Calu3 (cell line): ENCODE measurements at regions not wholly inside any gene's neighbourhood (a gene's known extent, or its start where the extent isn't known, plus 50 kb on each side); places are given as distances from the start of the nearest gene placed in this dataset.

Source experiments
- BruUV-seq: library from RNA; stranded (reverse); fragments of 400-500 nt; replicated peaks from 2 replicates; lab custom pipeline; 2021; lab: Mats Ljungman, UMichigan
- CTCF ChIA-PET: fragments of 300-600 bp; sonication (Branson Sonifier 250); formaldehyde crosslinking; loops from one replicate; lab custom pipeline; 2022; ENCODE audit warnings: antibody characterized with exemption; lab: Charles Lee
- DNase-seq: peaks from one replicate; pipeline ENCODE4 v3.0.0; 2022
- H3K27ac Mint-ChIP-seq: one replicate; pipeline ENCODE4 v1.8.0; 2022; ENCODE audit warnings: mixed read lengths; ENCODE audit not compliant: unreplicated experiment
- H3K27me3 Mint-ChIP-seq: one replicate; pipeline ENCODE4 v1.8.0; 2022; ENCODE audit warnings: mixed read lengths; ENCODE audit not compliant: unreplicated experiment
- H3K36me3 Mint-ChIP-seq: one replicate; pipeline ENCODE4 v1.8.0; 2022; ENCODE audit warnings: mild to moderate bottlenecking, moderate library complexity, mixed read lengths; ENCODE audit not compliant: insufficient read depth, unreplicated experiment
- H3K4me1 Mint-ChIP-seq: one replicate; pipeline ENCODE4 v1.8.0; 2022; ENCODE audit warnings: mild to moderate bottlenecking, low read depth, mixed read lengths; ENCODE audit not compliant: unreplicated experiment
- H3K4me3 Mint-ChIP-seq: one replicate; pipeline ENCODE4 v1.8.0; 2022; ENCODE audit warnings: mild to moderate bottlenecking, low read depth, moderate library complexity, mixed read lengths; ENCODE audit not compliant: unreplicated experiment
- H3K9me3 Mint-ChIP-seq: one replicate; pipeline ENCODE4 v1.8.0; 2022; ENCODE audit warnings: low read depth, mixed read lengths; ENCODE audit not compliant: unreplicated experiment
- CTCF ChIP-seq: fragments of 200-600 bp; IDR thresholded peaks from one replicate; pipeline ENCODE4 v1.8.0; 2022; ENCODE audit warnings: antibody characterized with exemption; ENCODE audit not compliant: unreplicated experiment
- intact Hi-C: fragments of 100-400 bp; cut with micrococcal nuclease; formaldehyde crosslinking; loops from one replicate; pipeline ENCODE4 v1.10.0; 2022; ENCODE audit not compliant: unreplicated experiment

GRCh38 chr5:90287036-90287435 is 122.5 kb downstream of the CETN3 start:
- Mint-ChIP-seq H3K36me3 (no peaks in the 10 kb centered on the region), H3K4me3 (no peak overlapping the region), H3K9me3 (no peaks in the 10 kb centered on the region), H3K4me1 (no peaks in the 10 kb centered on the region), H3K27ac (no peak overlapping the region), H3K27me3 (no peaks in the 10 kb centered on the region)
- intact Hi-C loops, result no loop called here
- CTCF ChIA-PET, result no interaction called here
- BruUV-seq, result no TSS peak
- no peak for TF ChIP-seq CTCF
- DNase-seq, result no peak

- intact Hi-C loops, result no loop called here
- TF ChIP-seq CTCF, result no peak
- H3K4me3 Mint-ChIP-seq, result no peak overlapping the region
- no peaks in the 10 kb centered on the region for H3K4me1 Mint-ChIP-seq
- no peaks in the 10 kb centered on the region for H3K36me3 Mint-ChIP-seq
- no peak for DNase-seq
- no peaks in the 10 kb centered on the region for H3K9me3 Mint-ChIP-seq
- CTCF ChIA-PET, result no interaction called here
- BruUV-seq, result no TSS peak
- no peak overlapping the region for H3K27ac Mint-ChIP-seq
- H3K27me3 Mint-ChIP-seq, result no peaks in the 10 kb centered on the region
These were observed 124.0 kb downstream of the CETN3 start for GRCh38 chr5:90285581-90285980.

DNA sequence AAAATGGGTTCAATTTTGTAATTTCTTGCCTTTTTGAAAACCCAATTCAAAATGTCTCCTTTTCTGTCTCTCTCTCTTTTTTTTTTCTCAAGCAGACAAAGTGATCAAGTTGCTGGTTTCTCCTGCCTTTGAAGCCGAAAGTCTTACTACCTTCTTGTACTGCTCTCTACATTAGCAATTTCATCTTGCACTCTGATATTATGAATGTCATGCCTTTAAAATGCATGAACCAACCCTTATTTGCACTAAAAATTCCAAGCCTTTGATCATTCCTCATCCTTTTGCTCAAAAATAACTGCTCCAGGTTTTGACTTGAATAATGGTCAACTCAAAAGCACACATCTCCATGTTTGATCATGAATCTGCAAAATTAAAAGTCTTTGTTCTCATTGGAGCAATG is 125.2 kb downstream of the CETN3 start:
- no peaks in the 10 kb centered on the region for H3K4me1 Mint-ChIP-seq
- CTCF ChIA-PET, result no interaction called here
- H3K27ac Mint-ChIP-seq, result no peak overlapping the region
- no peak overlapping the region for H3K4me3 Mint-ChIP-seq
- H3K9me3 Mint-ChIP-seq, result no peaks in the 10 kb centered on the region
- H3K27me3 Mint-ChIP-seq, result no peaks in the 10 kb centered on the region
- no peaks in the 10 kb centered on the region for H3K36me3 Mint-ChIP-seq
- no TSS peak for BruUV-seq
- no peak for DNase-seq
- intact Hi-C loops, result no loop called here
- no peak for TF ChIP-seq CTCF

- CTCF ChIA-PET, result no interaction called here
These were observed 130.5 kb downstream of the CETN3 start for GRCh38 chr5:90279091-90279490.

More at GRCh38 chr5:90279091-90279490, 130.5 kb downstream of the CETN3 start:
- no TSS peak for BruUV-seq
- Mint-ChIP-seq H3K4me1 (no peaks in the 10 kb centered on the region), H3K4me3 (no peak overlapping the region), H3K27me3 (no peaks in the 10 kb centered on the region), H3K36me3 (no peaks in the 10 kb centered on the region), H3K27ac (no peak overlapping the region), H3K9me3 (no peaks in the 10 kb centered on the region)
- DNase-seq, result no peak
- intact Hi-C loops, result no loop called here
- no peak for TF ChIP-seq CTCF
